Ramos (cell line): ENCODE measurements at regions not wholly inside any gene's neighbourhood (a gene's known extent, or its start where the extent isn't known, plus 50 kb on each side); places are given as distances from the start of the nearest gene placed in this dataset.

ENCODE experiments used
- in situ Hi-C: fragments of 300-500 bp; cut with MboI; formaldehyde crosslinking; loops from one replicate; pipeline ENCODE4 v1.14.3; 2022; ENCODE audit warnings: low sequenced_read_pairs; ENCODE audit not compliant: unreplicated experiment

GRCh38 chr13:65911546-65912193 is 1318.5 kb downstream of the PCDH9 start:
- in situ Hi-C loops = no loop called here

- in situ Hi-C loops = no loop called here
Observed at GRCh38 chr13:65909501-65909900, 1320.6 kb downstream of the PCDH9 start.

GRCh38 chr13:65907666-65908525 is 1322.2 kb downstream of the PCDH9 start:
- in situ Hi-C loops = no loop called here

GRCh38 chr13:65901723-65902122 is 1328.4 kb downstream of the PCDH9 start:
- in situ Hi-C loops = no loop called here

- in situ Hi-C loops = no loop called here
Observed at GRCh38 chr13:65894049-65894448, 1336.1 kb downstream of the PCDH9 start.

GRCh38 chr13:65892859-65893258 is 1337.3 kb downstream of the PCDH9 start:
- in situ Hi-C loops = no loop called here

GRCh38 chr13:65889368-65889767 is 1340.8 kb downstream of the PCDH9 start:
- in situ Hi-C loops = no loop called here

- in situ Hi-C loops = no loop called here
Observed at GRCh38 chr13:65882810-65883209, 1347.3 kb downstream of the PCDH9 start.

GRCh38 chr13:65881561-65882155 is 1348.5 kb downstream of the PCDH9 start:
- in situ Hi-C loops = no loop called here

GRCh38 chr13:65875031-65875430 is 1355.1 kb downstream of the PCDH9 start:
- in situ Hi-C loops = no loop called here

GRCh38 chr13:65872448-65872847 is 1357.7 kb downstream of the PCDH9 start:
- in situ Hi-C loops = no loop called here

GRCh38 chr13:65868884-65869283 is 1361.3 kb downstream of the PCDH9 start:
- in situ Hi-C loops = no loop called here

- in situ Hi-C loops = no loop called here
Observed at GRCh38 chr13:65868099-65868498, 1362.0 kb downstream of the PCDH9 start.

- in situ Hi-C loops = no loop called here
Observed at GRCh38 chr13:65866138-65866537, 1364.0 kb downstream of the PCDH9 start.

- in situ Hi-C loops = no loop called here
Observed at GRCh38 chr13:65865206-65865605, 1364.9 kb downstream of the PCDH9 start.

- in situ Hi-C loops = no loop called here
Observed at GRCh38 chr13:65864039-65864438, 1366.1 kb downstream of the PCDH9 start.

GRCh38 chr13:65860306-65860705 is 1369.8 kb downstream of the PCDH9 start:
- in situ Hi-C loops = no loop called here

GRCh38 chr13:65857942-65858565 is 1372.1 kb downstream of the PCDH9 start:
- in situ Hi-C loops = no loop called here

- in situ Hi-C loops = no loop called here
Observed at GRCh38 chr13:65856431-65856830, 1373.7 kb downstream of the PCDH9 start.

- in situ Hi-C loops = no loop called here
Observed at GRCh38 chr13:65855242-65855805, 1374.8 kb downstream of the PCDH9 start.

GRCh38 chr13:65854431-65854830 is 1375.7 kb downstream of the PCDH9 start:
- in situ Hi-C loops = no loop called here
